Ovary (tissue), 7 donors: ENCODE measurements at regions not wholly inside any gene's neighbourhood (a gene's known extent, or its start where the extent isn't known, plus 50 kb on each side); places are given as distances from the start of the nearest gene placed in this dataset.

Experiments
- DNase-seq, 5 donors: peaks; one replicate each; pipeline ENCODE4 v3.0.0-alpha.2; 2019 to 2020
- H3K27ac ChIP-seq, 2 donors: fragments of 200-600 bp; one replicate each; pipeline versions ENCODE4 v1.5.1 to v1.8.0; 2019 to 2022
- H3K27me3 ChIP-seq: fragments of 200-600 bp; one replicate; pipeline ENCODE4 v1.8.0; 2022
- H3K36me3 ChIP-seq: fragments of 200-600 bp; sonication (generic); one replicate; pipeline ENCODE4 v1.5.1; 2019
- H3K4me1 ChIP-seq: one replicate; pipeline ENCODE4 v1.8.1; 2013; ENCODE audit warnings: mild to moderate bottlenecking, moderate library complexity; ENCODE audit not compliant: insufficient read depth
- H3K4me3 ChIP-seq: fragments of 200-600 bp; sonication (generic); one replicate; pipeline ENCODE4 v1.5.1; 2017
- H3K9me3 ChIP-seq, 2 donors: fragments of 200-600 bp in 1 of 2; sonication (generic) in 1 of 2; one replicate each; pipeline versions ENCODE4 v1.5.1 to v1.8.1; 2013 to 2019; ENCODE audit warnings: mild to moderate bottlenecking in 1 of 2, moderate library complexity in 1 of 2
- CTCF ChIP-seq, 3 donors: fragments of 450-650 bp in 2 of 3; fragments of 200-600 bp in 1 of 3; IDR thresholded peaks; one replicate each; pipeline versions ENCODE4 v1.5.1 to v1.8.0; 2016 to 2022; ENCODE audit warnings: antibody characterized with exemption in 3 of 3, mild to moderate bottlenecking in 1 of 3
- EP300 ChIP-seq: sonication (generic); formaldehyde crosslinking; IDR thresholded peaks from one replicate; pipeline ENCODE4 v1.6.1; 2017; ENCODE audit warnings: antibody characterized with exemption
- POLR2A ChIP-seq: fragments of 450-650 bp; IDR thresholded peaks from one replicate; pipeline ENCODE4 v1.6.1; 2017; ENCODE audit warnings: antibody characterized with exemption, mild to moderate bottlenecking, moderate library complexity
- WGBS, 3 donors: extraction: QIAGEN DNeasy Blood & Tissue Kit in 1 of 3; methylation state at CpG; one replicate each; pipeline versions ENCODE4 v1.1.5 to v1.1.7; 2013 to 2017; 5-methylcytosine and 5-hydroxymethylcytosine counted together
- intact Hi-C, 4 donors: fragments of 100-400 bp; cut with DNase I; formaldehyde crosslinking; loops; one replicate each; pipeline versions ENCODE4 v1.11.0 to v1.15.1; 2022 to 2023
- donor health status: DM: no; HTN: no; CAD: no; lungs with moderate emphysema.
- donor health status: DM: no; HTN: no; CAD: no.
- donor health status: Bipolar disorder and iron deficiency.
- donor health status: DM: no; HTN: no; CAD: no.
- donor health status: DM: yes; HTN: yes; CAD: no.

- TF ChIP-seq EP300 (no peak), POLR2A (no peak), CTCF (IDR thresholded peaks at IDR 0.05) (no peak)
- intact Hi-C loops = no loop called here
- H3K9me3 ChIP-seq = no peaks in the 10 kb centered on the region
- no peaks in the 10 kb centered on the region for H3K36me3 ChIP-seq
- no peak for DNase-seq
- H3K4me1 ChIP-seq = peaks cover 9% of the 10 kb centered on the region
- no peak overlapping the region for H3K27ac ChIP-seq
- 89 to 93% (median 89%) methylated on average over 8 of the region's 8 CpGs for WGBS, 3 donors
- H3K4me3 ChIP-seq = no peak overlapping the region
- H3K27me3 ChIP-seq = no peaks in the 10 kb centered on the region
Observed at GRCh38 chr20:50398064-50398463, 112.1 kb upstream of the PTPN1 start.

- TF ChIP-seq CTCF (IDR thresholded peaks at IDR 0.05) = no peak
- TF ChIP-seq EP300 = no peak
- TF ChIP-seq POLR2A = no peak
- Histone ChIP-seq H3K9me3 (no peaks in the 10 kb centered on the region), H3K27me3 (no peaks in the 10 kb centered on the region), H3K27ac (no peak overlapping the region), H3K36me3 (no peaks in the 10 kb centered on the region), H3K4me3 (no peak overlapping the region), H3K4me1 (peaks cover 9% of the 10 kb centered on the region)
- 84 to 94% (median 86%) methylated on average over 13 of the region's 13 CpGs for WGBS, 3 donors
- intact Hi-C loops = no loop called here
- DNase-seq = no peak
Observed at GRCh38 chr20:50398471-50398820, 111.7 kb upstream of the PTPN1 start.

GRCh38 chr20:50398821-50399554 lies 111.2 kb upstream of the PTPN1 start:
- WGBS, 3 donors = 25 to 27% (median 26%) methylated on average over 20 of the region's 20 CpGs
- no peaks in the 10 kb centered on the region for H3K9me3 ChIP-seq
- peak; percentile 7 for TF ChIP-seq POLR2A
- TF ChIP-seq CTCF (IDR thresholded peaks at IDR 0.05) = no peak
- no peak for TF ChIP-seq EP300
- peak overlapping the region in 1 of 2 donors; percentile 7 for H3K27ac ChIP-seq
- DNase-seq = peak; percentile 63 to 86 (median 65)
- H3K27me3 ChIP-seq = no peaks in the 10 kb centered on the region
- intact Hi-C loops = no loop called here
- no peaks in the 10 kb centered on the region for H3K36me3 ChIP-seq
- H3K4me1 ChIP-seq = peaks cover 11% of the 10 kb centered on the region
- H3K4me3 ChIP-seq = no peak overlapping the region

- H3K4me1 ChIP-seq = peaks cover 11% of the 10 kb centered on the region
- H3K27me3 ChIP-seq = no peaks in the 10 kb centered on the region
- intact Hi-C loops = no loop called here
- peak overlapping the region in 1 of 2 donors; percentile 7 for H3K27ac ChIP-seq
- no peak for TF ChIP-seq POLR2A
- TF ChIP-seq EP300 = no peak
- no peak for TF ChIP-seq CTCF (IDR thresholded peaks at IDR 0.05)
- DNase-seq = no peak
- WGBS, 3 donors = 73 to 79% (median 74%) methylated on average over 9 of the region's 9 CpGs
- H3K4me3 ChIP-seq = no peak overlapping the region
- H3K36me3 ChIP-seq = no peaks in the 10 kb centered on the region
- no peaks in the 10 kb centered on the region for H3K9me3 ChIP-seq
Observed at GRCh38 chr20:50399555-50399916, 110.6 kb upstream of the PTPN1 start.
